Neuronal stem cell (in vitro differentiated cells): ENCODE measurements at regions not wholly inside any gene's neighbourhood (a gene's known extent, or its start where the extent isn't known, plus 50 kb on each side); places are given as distances from the start of the nearest gene placed in this dataset.

Experiments used
- DNase-seq: peaks from one replicate; pipeline ENCODE4 v3.0.0-alpha.2; 2013; ENCODE audit warnings: low spot score
- H2AFZ ChIP-seq: one replicate; pipeline ENCODE4 v1.6.1; 2013; ENCODE audit warnings: mild to moderate bottlenecking, low read length, inconsistent platforms
- H2AK5ac ChIP-seq: 2 replicates; pipeline ENCODE4 v1.6.1; 2013; ENCODE audit warnings: low read depth, mild to moderate bottlenecking, inconsistent platforms, low read length, moderate library complexity, mixed read lengths
- H2BK120ac ChIP-seq: 2 replicates; pipeline ENCODE4 v1.6.1; 2013; ENCODE audit warnings: low read depth, mild to moderate bottlenecking, inconsistent platforms, low read length, moderate library complexity, mixed read lengths
- H2BK12ac ChIP-seq: one replicate; pipeline ENCODE4 v1.6.1; 2013; ENCODE audit warnings: low read length, inconsistent platforms
- H2BK15ac ChIP-seq: 2 replicates; pipeline ENCODE4 v1.6.1; 2013; ENCODE audit warnings: mild to moderate bottlenecking, low read length, inconsistent platforms, mixed read lengths
- H2BK5ac ChIP-seq: one replicate; pipeline ENCODE4 v1.6.1; 2013; ENCODE audit warnings: inconsistent platforms, mild to moderate bottlenecking, low read length, moderate library complexity
- H3K14ac ChIP-seq: one replicate; pipeline ENCODE4 v1.6.1; 2013; ENCODE audit warnings: low read length, inconsistent platforms
- H3K18ac ChIP-seq: 2 replicates; pipeline ENCODE4 v1.6.1; 2013; ENCODE audit warnings: low read length, inconsistent platforms
- H3K23ac ChIP-seq: 2 replicates; pipeline ENCODE4 v1.6.1; 2013; ENCODE audit warnings: low read depth, mild to moderate bottlenecking, mixed read lengths, low read length, inconsistent platforms; ENCODE audit not compliant: poor library complexity
- H3K27ac ChIP-seq: replicated peaks from 3 replicates; pipeline ENCODE4 v1.5.1; 2013; ENCODE audit warnings: low read length, inconsistent platforms
- H3K27me3 ChIP-seq, 3 experiments: 2 replicates each; pipeline ENCODE4 v1.6.1; 2013; ENCODE audit warnings: low read length in 3 of 3, mild to moderate bottlenecking in 2 of 3, inconsistent platforms in 1 of 3, low read depth in 1 of 3, mixed read lengths in 1 of 3, moderate library complexity in 1 of 3; ENCODE audit not compliant: control insufficient read depth in 3 of 3, insufficient read depth in 3 of 3
- H3K36me3 ChIP-seq, 2 donors: replicated peaks in 1 of 2; 2 replicates each; pipeline ENCODE4 v1.6.1; 2013; ENCODE audit warnings: low read length in 2 of 2; ENCODE audit not compliant: control insufficient read depth in 2 of 2, insufficient read depth in 2 of 2
- H3K4ac ChIP-seq: 2 replicates; pipeline ENCODE4 v1.6.1; 2013; ENCODE audit warnings: inconsistent platforms, mild to moderate bottlenecking, low read length, moderate library complexity
- H3K4me1 ChIP-seq, 2 donors: 1 replicate in 1 of 2; 2 replicates in 1 of 2; pipeline ENCODE4 v1.6.1; 2013; ENCODE audit warnings: low read length in 2 of 2, low read depth in 1 of 2; ENCODE audit not compliant: control insufficient read depth in 2 of 2, insufficient read depth in 1 of 2
- H3K4me2 ChIP-seq: one replicate; pipeline ENCODE4 v1.6.1; 2013; ENCODE audit warnings: mild to moderate bottlenecking, low read length, inconsistent platforms; ENCODE audit not compliant: insufficient read depth, poor library complexity, severe bottlenecking
- H3K4me3 ChIP-seq, 2 donors: 2 replicates each; pipeline ENCODE4 v1.5.1; 2013; ENCODE audit warnings: low read length in 2 of 2, mild to moderate bottlenecking in 2 of 2, inconsistent platforms in 1 of 2, moderate library complexity in 1 of 2
- H3K79me1 ChIP-seq: one replicate; pipeline ENCODE4 v1.6.1; 2013; ENCODE audit warnings: low read depth, mild to moderate bottlenecking, inconsistent platforms, low read length, moderate library complexity
- H3K9ac ChIP-seq: one replicate; pipeline ENCODE4 v1.6.1; 2013; ENCODE audit warnings: mild to moderate bottlenecking, low read depth, low read length, inconsistent platforms; ENCODE audit not compliant: poor library complexity
- H3K9me3 ChIP-seq, 2 donors: replicated peaks in 1 of 2; 2 replicates each; pipeline versions ENCODE3 to v1.6.1; 2013; ENCODE audit warnings: low read length in 2 of 2, mild to moderate bottlenecking in 2 of 2, inconsistent platforms in 1 of 2, low read depth in 1 of 2, mixed read lengths in 1 of 2, moderate library complexity in 1 of 2; ENCODE audit not compliant: control insufficient read depth in 2 of 2, insufficient read depth in 1 of 2
- H4K8ac ChIP-seq: one replicate; pipeline ENCODE4 v1.6.1; 2013; ENCODE audit warnings: low read depth, mild to moderate bottlenecking, inconsistent platforms, low read length, moderate library complexity
- H4K91ac ChIP-seq: one replicate; pipeline ENCODE4 v1.6.1; 2013; ENCODE audit warnings: low read length, low read depth, mild to moderate bottlenecking, inconsistent platforms; ENCODE audit not compliant: poor library complexity
- WGBS, 2 donors: extraction: QIAGEN DNeasy Blood & Tissue Kit; methylation state at CpG; one replicate each; pipeline ENCODE4 v1.1.7; 2013; ENCODE audit warnings: missing lambda C conversion rate in 2 of 2, mixed read lengths in 1 of 2; ENCODE audit not compliant: insufficient read length in 2 of 2, insufficient replicate concordance in 1 of 2; ENCODE audit errors: extremely low coverage in 2 of 2; 5-methylcytosine and 5-hydroxymethylcytosine counted together

DNA sequence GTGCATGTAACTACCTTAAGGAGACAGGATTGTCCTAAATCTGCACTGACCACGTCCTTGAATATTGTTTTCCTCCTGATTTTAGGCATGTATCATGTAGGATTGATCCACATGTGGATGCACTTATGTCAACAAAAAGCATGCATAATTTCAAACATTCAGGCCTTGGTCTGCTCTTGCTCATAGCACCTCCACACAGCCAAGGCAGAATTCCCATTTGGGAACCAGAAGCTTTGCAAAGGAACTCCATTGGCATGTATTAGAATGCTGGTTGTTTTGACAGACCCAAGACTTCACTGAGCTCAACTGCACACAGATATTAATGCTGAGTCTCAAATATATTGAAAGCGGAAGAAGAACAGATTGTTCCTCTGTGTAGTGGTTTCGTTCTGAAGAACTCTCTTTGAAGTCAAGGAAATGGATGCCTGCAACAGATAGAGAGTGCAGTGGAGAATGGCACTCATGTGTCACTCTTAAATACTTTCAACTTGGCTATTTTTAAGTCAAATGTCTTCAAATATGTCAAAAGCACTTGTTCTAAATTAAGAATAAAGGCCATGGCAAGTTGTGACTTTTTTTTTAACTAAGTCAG lies 387.6 kb downstream of the LTN1 start:
- no peak overlapping the region for H3K14ac ChIP-seq
- no peak overlapping the region for H4K91ac ChIP-seq
- H3K4me3 ChIP-seq, result no peak overlapping the region
- H3K4ac ChIP-seq, result no peak overlapping the region
- no peak overlapping the region for H2BK5ac ChIP-seq
- no peak overlapping the region for H2BK15ac ChIP-seq
- no peaks in the 10 kb centered on the region for H3K79me1 ChIP-seq
- peaks cover 0 to 2% of the 10 kb centered on the region in 2 donors for H3K9me3 ChIP-seq
- no CpG with 5 or more reads among the region's 3 CpGs for WGBS, 2 donors
- H3K23ac ChIP-seq, result no peak overlapping the region
- H2AK5ac ChIP-seq, result no peak overlapping the region
- peaks cover 0 to 3% of the 10 kb centered on the region in 2 donors for H3K36me3 ChIP-seq
- H3K9ac ChIP-seq, result no peak overlapping the region
- no peak overlapping the region for H3K27ac ChIP-seq
- H3K27me3 ChIP-seq, result no peaks in the 10 kb centered on the region
- no peak for DNase-seq
- no peak overlapping the region for H3K4me2 ChIP-seq
- H2BK120ac ChIP-seq, result no peak overlapping the region
- no peaks in the 10 kb centered on the region for H3K4me1 ChIP-seq
- H4K8ac ChIP-seq, result no peak overlapping the region
- no peak overlapping the region for H2AFZ ChIP-seq
- H2BK12ac ChIP-seq, result no peak overlapping the region
- no peak overlapping the region for H3K18ac ChIP-seq

DNA sequence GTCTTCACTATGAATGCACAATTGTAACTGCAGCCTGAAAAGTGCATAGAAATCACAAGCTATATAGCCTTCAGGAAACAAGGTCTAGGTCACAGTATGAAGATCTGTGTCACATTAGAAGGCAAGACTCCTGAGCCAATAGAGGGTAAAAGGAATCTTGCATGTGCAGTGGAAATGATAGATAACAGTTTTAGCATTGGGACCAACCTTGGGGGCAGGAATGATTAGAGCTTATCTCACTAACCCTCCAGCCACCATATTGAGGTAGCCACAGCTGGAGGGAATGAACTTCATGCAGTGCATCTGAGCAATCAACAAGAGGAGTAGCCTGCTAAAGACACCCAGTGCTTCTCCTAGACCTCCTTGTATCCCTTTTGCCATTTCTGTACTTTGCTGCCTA lies 390.1 kb downstream of the LTN1 start:
- no peak overlapping the region for H4K8ac ChIP-seq
- H3K4me1 ChIP-seq, result no peaks in the 10 kb centered on the region
- no peak overlapping the region for H2BK12ac ChIP-seq
- H3K14ac ChIP-seq, result no peak overlapping the region
- no peak overlapping the region for H3K23ac ChIP-seq
- no peak overlapping the region for H3K9ac ChIP-seq
- no peak overlapping the region for H3K27ac ChIP-seq
- no peaks in the 10 kb centered on the region for H3K79me1 ChIP-seq
- no peak overlapping the region for H2BK5ac ChIP-seq
- no peak overlapping the region for H3K4ac ChIP-seq
- H3K4me2 ChIP-seq, result no peak overlapping the region
- H3K27me3 ChIP-seq, result no peaks in the 10 kb centered on the region
- H2BK120ac ChIP-seq, result no peak overlapping the region
- H3K4me3 ChIP-seq, result no peak overlapping the region
- no peak overlapping the region for H2BK15ac ChIP-seq
- no peak overlapping the region for H4K91ac ChIP-seq
- DNase-seq, result no peak
- H3K18ac ChIP-seq, result no peak overlapping the region
- H3K9me3 ChIP-seq, result peaks cover 0 to 5% of the 10 kb centered on the region in 2 donors
- peaks cover 0 to 2% of the 10 kb centered on the region in 2 donors for H3K36me3 ChIP-seq
- no peak overlapping the region for H2AFZ ChIP-seq
- H2AK5ac ChIP-seq, result no peak overlapping the region

DNA sequence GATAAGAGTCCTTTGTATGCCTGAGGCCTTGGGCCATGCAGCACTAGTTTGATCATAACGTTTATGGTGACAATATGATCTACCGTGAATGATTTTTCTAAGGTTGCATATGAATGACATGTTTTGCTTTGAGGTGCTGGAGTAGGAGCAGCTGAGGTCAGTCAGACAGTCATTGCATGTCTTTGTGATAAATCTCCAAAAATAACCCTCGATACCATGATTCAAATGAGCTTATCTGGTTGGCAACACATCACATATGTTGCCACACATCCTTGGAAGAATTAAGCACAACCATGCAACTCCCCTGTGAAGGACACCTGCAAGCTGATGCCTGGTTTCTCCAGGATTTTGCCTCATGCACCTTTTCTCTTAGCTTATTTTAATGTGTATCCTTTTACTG lies 394.5 kb downstream of the LTN1 start:
- Histone ChIP-seq H3K79me1 (no peaks in the 10 kb centered on the region), H2BK15ac (no peak overlapping the region), H3K27me3 (no peaks in the 10 kb centered on the region), H3K9ac (no peak overlapping the region), H4K8ac (no peak overlapping the region), H2BK120ac (no peak overlapping the region), H3K4me3 (no peak overlapping the region), H3K4me2 (no peak overlapping the region), H3K36me3 (no peaks in the 10 kb centered on the region), H2AFZ (no peak overlapping the region), H3K14ac (no peak overlapping the region), H4K91ac (no peak overlapping the region), H3K18ac (no peak overlapping the region), H2BK12ac (no peak overlapping the region), H3K9me3 (peaks cover 0 to 5% of the 10 kb centered on the region in 2 donors), H2AK5ac (no peak overlapping the region), H3K23ac (no peak overlapping the region), H3K27ac (no peak overlapping the region), H2BK5ac (no peak overlapping the region), H3K4me1 (no peaks in the 10 kb centered on the region), H3K4ac (no peak overlapping the region)
- WGBS, 2 donors, result no CpG with 5 or more reads among the region's 3 CpGs
- DNase-seq, result no peak

DNA sequence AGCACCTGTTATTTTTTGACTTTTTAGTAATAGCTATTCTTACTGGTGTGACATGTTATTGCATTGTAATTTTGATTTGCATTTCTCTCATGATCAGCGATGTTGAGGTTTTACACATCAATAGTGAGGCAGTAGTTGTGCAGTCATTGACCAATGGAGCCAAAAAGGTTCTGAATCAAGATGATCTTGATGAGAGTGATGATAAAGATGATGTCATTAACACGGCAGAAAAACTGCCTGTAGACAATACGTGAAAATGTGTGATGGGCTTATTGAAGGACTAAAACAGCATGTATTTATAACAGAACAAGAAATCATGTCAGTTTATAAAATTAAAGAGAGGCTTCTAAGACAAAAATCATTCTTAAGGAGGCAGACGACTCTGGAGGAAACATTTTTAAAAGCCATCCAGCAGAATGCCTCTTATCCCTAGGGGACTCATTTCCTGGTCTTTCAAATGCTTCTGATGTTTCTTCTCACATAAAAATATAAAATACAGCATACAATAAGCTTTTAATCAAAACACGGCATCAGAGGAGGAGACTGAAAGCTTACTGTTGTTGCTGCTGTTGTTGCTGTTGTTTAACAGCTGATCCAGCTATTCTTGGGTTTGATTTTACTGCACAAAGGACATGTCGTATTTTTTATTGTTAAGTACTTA lies 400.3 kb downstream of the LTN1 start:
- no peak overlapping the region for H2BK120ac ChIP-seq
- no peak overlapping the region for H3K18ac ChIP-seq
- no peak overlapping the region for H2BK12ac ChIP-seq
- no peak overlapping the region for H2AK5ac ChIP-seq
- H2BK15ac ChIP-seq, result no peak overlapping the region
- no peaks in the 10 kb centered on the region for H3K9me3 ChIP-seq
- no peak overlapping the region for H3K4ac ChIP-seq
- H3K79me1 ChIP-seq, result no peaks in the 10 kb centered on the region
- no peak overlapping the region for H3K4me2 ChIP-seq
- H3K27me3 ChIP-seq, result no peaks in the 10 kb centered on the region
- no CpG with 5 or more reads among the region's 6 CpGs for WGBS, 2 donors
- no peak overlapping the region for H2BK5ac ChIP-seq
- H3K36me3 ChIP-seq, result no peaks in the 10 kb centered on the region
- no peak overlapping the region for H4K91ac ChIP-seq
- no peak for DNase-seq
- H3K4me3 ChIP-seq, result no peak overlapping the region
- no peak overlapping the region for H4K8ac ChIP-seq
- H3K9ac ChIP-seq, result no peak overlapping the region
- no peak overlapping the region for H3K23ac ChIP-seq
- no peak overlapping the region for H2AFZ ChIP-seq
- H3K4me1 ChIP-seq, result peaks cover 0 to 2% of the 10 kb centered on the region in 2 donors
- no peak overlapping the region for H3K14ac ChIP-seq
- H3K27ac ChIP-seq, result no peak overlapping the region
